G401 (cell line): ENCODE measurements at regions not wholly inside any gene's neighbourhood (a gene's known extent, or its start where the extent isn't known, plus 50 kb on each side); places are given as distances from the start of the nearest gene placed in this dataset.
A peak's percentile ranks its signal among the peaks of the same experiment; 100 is the strongest.

Experiments used
- DNase-seq: peaks from one replicate; pipeline ENCODE4 v3.0.0-alpha.2; 2015; ENCODE audit warnings: low spot score
- in situ Hi-C: cut with HindIII; loops from 2 replicates; pipeline ENCODE4 v1.10.0; 2016; ENCODE audit warnings: low sequenced_read_pairs, mixed read lengths

DNA sequence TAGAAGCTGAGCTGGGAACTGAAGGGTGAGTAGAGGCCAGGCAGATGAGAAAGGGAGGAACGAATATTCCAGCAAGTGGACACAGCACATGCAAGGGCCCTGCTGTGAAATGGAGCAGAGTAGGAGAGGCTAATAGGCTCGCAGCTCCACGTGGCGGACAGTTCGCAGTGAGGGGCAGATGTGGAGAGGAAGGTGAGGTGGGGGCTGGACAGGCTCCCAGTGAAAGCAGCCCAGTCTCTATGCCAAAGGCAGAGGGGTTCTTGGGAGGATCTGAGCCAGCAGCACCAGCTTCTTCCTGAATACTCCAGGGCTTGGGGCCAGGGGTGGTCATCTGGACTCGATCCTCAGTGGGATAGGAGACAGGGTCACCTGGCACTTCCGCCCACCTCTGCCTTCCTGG lies 81.0 kb downstream of the CEBPB start:
- no peak for DNase-seq
- in situ Hi-C loops = no loop called here

DNA sequence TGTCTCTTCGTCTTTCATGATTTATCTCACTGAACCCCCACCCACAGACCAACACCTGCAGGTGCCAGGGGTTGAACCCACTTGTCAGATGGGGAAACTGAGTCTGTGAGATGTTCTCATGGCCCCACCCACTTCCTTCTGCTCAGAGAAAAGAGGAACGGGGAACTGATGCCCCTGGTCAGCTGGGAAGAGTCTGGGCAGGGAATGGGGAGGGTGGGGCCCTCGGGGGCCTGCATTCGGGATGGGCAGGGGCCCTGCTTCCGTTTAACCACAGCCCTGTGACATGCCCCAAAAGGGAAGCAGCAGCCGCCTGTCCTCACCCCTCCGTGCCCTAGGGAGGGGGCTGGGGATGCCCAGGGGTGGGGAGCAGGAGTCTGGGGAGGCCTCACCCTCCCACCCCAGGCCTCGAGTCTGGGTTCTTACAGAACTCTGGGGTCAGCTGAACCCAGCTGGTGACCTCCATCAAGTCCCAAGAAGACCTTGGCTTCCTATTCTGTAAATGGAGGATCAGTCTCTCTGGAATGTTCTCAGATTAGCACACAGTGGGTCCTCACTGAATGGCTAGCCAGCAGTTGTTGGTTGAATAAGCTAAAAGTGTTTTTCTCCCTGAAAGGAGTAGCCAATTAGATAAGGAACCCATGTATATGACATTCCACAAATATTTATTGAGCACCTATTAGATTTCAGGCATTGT lies 81.5 kb downstream of the CEBPB start:
- no peak for DNase-seq
- in situ Hi-C loops = no loop called here

DNA sequence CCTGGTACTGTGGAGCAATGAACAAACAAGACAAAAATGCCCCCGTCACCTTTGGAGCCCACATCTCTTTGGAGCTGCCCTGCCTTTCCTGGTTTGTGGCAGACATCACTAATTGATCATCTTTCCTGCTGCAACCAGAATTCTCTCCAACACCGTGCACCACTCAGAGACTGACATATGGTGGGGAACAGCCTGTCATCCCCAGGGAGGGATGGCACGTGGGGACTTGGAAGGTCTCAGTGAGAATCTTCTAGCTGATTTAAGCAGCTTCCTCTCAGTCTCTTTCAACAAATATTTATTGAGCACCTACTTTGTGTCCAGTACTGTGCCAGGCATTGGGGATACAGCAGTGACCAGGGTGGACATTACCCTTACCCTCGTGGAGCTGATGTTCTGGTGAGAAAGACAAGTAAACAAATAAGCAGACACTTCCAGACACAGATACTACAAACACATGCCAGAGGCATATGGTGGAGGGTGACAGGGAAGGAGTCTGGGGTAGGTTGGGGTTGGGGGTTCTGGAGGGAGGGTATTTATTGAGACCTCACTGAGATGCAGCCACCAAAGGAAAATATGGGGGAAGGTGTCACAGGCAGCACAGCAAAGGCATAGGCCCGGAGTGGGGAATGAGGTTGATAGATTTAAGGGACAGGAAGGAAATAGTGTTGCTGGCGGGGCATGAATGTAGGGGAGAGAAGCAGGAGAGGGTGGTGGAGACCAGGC lies 82.3 kb downstream of the CEBPB start:
- in situ Hi-C loops = no loop called here
- DNase-seq = no peak

DNA sequence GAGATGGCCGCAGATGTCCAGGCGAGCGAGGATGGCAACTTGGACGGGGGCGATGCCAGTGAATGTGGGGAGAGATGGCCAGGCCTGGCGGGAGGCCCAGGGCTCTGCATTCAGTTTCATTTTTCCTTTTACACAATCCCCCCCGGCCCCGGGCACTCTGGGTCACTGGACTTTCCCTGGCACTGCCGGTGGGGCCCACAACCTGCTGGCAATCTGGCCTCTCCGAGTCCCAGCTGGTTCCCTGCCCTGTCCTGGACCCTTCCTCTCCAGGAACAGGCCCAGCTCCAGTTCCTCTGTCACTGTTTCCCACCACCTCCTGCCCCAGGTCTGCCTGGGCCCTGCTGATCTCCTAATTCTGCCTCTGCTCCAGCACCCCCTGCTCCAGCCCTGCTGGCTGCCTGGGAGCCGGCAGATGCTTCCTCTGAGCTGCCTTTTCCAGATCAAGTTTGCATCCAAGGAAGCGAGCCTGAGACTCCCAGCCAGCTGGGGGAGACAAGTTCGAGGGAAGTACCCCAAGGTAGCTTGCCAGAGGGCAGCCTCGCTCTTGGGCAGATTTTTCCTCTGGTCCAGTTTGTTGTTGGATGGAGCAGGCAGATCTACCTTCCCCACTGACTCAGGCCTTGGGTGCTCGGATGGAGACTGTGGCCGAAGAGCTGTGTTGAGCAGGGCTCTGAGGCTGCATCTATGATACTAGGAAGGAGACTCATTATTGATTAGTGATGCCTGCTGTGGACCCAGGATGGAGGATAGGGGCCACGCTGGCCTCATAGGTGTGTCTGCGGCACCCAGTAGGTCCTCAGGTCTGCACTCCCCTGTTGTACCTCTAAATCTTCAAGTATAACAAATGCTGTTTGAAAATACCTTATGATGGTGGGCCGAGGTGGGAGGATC lies 83.2 kb downstream of the CEBPB start:
- DNase-seq = peak; percentile 17
- in situ Hi-C loops = no loop called here

DNA sequence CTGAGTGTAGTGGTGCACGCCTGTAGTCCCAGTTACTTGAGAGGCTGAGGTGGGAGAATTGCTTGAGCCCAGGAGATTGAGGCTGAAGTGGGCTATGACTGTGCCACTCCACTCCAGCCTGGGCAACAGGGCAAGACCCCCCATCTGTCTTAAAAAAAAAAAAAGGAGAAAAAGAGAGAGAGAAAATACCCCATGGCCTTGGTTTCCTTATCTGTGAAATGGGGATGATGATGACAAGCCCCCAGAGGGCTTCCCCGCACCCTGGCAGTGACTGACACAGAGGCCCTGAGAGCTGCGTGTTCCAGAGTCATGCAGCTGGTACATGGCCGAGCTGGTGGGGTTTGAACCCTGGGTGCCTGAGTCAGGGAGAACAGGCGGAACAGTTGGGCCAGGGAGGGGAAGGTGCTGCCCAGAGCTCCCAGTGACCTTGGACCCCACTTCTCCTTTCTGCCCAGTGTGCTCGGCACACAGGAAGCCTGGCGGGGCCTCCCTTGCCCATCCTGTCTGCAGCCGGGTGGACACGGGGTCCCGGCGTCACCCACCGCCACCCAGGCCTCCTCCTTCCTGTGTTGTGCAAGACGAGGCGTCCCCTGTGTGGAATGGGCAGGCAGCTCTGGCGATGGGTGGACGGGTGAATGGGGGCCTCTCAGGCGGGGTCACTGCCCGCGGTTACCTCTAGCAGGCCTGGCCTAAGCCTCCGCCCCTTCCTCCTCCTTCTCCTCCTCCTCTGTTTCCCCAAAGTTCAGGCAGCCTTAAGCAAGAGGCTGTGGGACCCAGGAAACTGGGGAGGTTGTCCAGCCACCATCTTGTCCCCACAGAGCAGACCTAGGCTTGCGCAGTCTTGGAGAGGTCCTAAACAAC lies 84.2 kb downstream of the CEBPB start:
- no peak for DNase-seq
- in situ Hi-C loops = no loop called here

DNA sequence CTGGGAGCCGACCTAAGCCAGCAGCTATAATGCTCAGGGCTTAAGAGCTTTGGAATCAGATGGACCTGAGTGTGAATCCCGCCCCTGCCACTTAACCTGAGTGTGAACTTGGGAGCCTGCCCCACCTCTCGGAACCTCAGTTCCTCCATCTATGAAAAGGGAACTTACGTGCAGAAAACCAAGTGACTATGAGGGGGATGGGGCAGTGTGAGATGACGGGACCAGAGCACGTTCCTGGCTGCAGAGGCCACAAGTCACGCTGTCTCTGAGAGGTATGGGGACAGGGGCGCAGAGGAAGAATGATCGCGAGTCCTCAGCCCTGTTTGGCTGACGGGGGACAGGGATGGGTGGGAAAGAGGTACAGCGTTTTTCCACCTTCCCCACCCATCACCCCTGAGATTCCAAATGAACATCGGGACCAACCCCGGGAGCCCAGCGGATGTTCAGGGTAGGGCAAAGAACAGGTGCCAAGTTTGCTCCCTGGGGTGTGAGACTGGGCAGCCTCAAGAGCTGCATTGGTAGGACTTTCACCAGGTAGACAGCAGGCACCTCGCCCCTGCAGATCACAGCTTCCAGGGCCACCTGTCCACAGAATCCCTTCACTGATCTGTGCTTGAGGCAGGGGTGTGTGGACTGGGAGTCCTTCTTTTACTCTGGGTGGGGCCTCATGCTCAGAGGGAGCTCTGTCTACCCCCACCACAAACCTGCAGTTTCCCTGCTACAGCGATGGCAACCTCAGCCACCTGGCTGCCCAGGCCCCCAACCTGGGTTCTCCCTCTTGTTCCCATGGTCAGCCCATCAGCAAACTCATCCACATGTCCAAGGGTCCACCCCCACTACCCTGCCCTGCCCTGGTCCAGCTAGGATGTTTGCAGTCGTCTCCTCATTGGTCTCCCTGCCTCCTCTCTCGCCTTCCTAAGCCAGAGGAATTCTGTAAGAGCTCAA lies 85.8 kb downstream of the CEBPB start:
- in situ Hi-C loops = no loop called here
- DNase-seq = no peak

DNA sequence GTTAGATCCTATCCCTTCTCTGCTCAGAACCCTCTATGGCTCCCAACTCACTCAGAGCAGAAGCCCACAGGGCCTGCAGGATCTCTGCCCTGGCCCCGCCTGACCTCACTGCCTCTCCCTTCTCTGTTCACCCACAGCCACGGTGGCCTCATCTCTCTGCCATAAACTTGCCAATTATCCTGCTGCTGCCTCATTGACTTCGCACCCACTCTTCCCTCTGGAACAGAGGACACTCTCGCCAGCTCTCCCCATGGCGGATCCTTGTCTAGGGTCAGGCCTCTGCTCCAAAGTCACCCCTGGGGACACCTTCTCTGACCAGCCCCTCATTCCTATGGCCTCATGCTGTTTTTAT lies 86.4 kb downstream of the CEBPB start:
- in situ Hi-C loops = no loop called here
- DNase-seq = no peak

DNA sequence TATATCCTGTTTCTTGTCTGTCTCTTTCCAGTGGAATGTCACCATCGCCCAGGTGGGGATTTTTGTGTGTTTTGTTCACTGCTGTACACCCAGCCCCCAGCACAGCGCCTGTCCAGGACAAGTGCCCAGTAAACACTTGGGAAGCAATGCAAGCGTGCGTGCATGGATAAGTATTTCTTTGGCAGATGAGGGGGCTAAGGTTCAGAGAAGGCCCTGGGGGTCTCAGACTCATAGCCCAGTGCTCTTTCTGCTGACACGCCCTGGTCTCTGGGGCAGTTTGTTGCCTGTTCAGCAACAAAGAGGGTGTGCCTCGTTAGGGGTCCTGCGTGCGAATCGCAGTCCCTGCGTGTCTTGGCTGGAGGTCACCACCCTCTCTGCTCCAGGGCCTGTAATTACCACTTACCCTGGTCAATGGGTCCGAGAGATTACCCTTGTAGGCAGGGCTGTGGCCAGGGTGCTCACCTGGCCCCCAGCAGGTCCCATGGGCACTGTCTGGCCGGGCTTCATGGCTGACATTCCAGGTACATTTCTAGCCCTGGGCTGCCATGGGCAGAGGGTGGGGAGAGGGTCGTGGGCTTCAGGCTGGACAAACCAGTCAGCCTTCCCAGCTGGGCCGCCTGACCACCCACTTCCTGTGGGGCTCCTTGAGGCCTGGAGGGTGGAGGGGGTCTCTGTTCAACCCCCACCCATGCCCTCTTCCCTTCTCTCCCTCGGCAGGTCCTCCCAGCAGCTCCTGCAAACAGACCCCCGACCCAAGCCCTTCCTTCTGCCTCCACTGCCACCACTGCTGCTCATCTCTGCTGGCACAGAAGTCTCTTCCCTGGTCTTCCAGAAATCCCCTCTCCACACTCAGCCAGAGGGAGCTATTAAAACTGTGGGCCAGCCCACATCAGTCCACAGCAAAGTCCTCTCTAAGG lies 87.1 kb downstream of the CEBPB start:
- DNase-seq = no peak
- in situ Hi-C loops = no loop called here

DNA sequence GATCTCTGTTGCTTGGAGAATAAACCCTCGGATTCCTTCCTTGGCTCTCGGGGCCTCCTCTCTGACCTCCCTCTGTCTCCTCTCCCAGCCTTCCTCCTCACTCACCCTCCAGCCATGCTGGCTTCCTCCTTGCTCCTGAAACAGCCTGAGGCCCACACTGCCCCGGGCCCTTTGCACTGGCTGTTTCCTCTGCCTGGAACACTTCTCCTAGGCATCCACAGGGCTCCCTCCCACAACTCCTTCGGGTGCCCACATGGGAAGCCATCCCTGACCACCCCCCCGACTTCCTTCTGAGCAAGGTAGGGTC lies 87.7 kb downstream of the CEBPB start:
- in situ Hi-C loops = no loop called here
- DNase-seq = no peak

DNA sequence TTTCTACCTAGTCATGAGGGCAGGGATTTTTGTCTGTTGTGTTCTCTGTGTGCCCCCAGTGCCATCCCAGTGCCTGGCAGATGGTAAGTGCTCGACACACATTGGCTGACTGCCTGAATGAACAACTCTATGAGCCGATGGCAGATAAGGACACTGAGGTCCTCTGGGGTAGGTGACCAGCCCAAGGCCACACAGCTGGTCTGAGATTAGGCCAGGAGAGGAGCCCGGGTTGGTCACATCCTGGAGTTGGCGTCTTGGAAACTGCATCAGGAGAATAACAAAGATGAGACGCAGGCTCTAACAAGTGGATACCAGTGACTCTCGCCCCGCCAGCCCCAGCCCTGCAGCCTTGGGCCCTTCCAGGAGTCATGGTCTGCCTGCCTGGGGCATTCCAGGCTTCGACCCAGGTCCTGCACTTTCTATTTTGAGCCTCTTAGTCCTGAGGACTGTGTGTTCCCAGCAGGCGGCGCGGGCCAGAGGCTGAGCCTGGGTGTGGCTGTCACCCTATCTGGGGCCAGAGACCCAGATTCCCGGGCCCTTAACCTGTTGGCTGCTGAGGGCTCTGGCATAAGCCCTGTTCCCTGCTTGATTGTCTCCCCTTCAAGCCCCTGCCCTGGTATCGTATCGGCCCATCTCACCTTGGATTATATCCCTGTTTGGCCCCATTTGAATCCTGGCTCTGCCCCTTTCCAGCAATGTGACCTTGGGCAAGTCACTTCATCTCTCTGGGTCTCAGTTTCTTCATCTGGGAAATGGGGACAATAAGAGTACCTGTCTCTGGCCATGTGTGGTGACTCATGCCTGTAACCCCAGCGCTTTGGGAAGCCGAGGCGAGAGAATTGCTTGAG lies 88.3 kb downstream of the CEBPB start:
- in situ Hi-C loops = no loop called here
- no peak for DNase-seq

DNA sequence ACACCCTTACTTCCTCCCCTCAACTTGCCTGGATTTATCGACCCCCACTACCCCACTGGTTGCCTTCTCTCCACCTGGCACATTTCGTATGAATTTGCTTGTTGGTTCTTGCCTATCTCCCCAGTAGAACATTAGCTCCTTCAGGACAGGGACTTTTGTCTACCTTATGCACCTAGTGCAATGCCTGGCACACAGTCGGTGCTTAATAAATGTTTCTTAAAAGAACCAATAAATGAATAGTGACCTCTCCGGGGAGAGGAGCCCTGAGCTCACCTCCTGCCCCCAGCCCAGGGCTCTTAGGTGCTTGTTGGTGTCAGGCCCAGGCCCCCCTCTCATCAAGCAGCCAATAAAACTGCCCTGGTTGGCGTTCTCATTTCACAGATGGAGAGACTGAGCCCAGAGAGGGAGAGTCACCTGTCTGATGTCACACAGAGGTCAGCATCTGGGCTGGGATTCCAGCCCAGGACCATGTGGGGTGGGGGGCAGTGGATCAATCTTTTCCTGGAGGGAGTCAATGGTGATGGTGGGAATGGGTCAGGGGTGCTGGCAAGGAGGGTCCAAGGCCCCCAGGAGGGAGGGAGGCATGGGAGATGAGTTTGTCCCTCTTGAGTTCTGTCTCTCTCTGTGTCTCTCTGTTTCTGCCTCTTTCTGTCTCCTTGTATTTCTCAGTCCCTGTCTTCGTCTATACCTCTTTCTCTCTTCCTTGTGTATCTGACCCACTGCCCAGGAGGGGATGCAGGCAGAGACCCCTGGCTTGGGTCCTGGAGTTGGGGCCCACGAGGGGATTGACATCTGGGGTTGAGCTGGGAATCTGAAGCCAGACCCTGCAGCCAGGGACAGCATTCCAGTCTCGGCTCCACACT lies 89.6 kb downstream of the CEBPB start:
- in situ Hi-C loops = no loop called here

DNA sequence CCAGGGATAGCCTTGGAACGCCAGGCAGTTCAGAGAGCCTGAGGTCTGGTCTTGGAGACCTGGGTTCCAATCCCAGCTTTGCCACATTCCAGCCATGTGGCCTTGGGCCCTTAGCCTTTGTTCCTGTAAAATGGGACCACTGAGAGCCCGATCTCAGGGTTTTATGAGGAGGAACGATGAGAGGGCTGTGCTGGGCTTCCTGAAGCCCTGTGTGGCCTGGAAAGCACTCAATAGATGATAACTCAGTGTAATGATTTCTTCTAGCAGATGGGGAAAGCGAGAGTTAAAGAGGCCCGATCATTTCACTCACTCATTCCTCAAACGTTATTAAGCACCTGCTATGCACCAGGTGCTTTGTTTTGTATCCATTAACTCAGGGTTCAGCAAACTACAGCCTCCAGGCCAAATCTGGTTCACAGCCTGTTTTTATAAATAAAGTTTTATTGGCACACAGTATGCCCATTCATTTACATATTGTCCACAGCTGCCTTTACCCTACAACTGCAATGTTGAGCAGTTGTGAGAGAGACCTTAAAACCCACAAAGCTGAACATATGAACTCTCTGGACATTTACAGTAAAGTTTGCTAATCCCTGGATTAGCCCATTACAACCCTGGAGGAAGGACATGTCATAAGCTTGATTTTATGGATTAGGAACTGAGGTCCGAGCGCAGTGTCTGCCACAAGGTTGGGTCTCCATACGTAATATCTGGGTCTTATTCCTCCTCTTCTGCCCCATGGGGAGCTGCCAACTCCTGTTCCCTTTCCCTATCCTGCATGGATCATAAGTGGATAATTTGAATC lies 90.4 kb downstream of the CEBPB start:
- in situ Hi-C loops = no loop called here
- DNase-seq = no peak

More for the DNA sequence above, 89.6 kb downstream of the CEBPB start:
- no peak for DNase-seq

DNA sequence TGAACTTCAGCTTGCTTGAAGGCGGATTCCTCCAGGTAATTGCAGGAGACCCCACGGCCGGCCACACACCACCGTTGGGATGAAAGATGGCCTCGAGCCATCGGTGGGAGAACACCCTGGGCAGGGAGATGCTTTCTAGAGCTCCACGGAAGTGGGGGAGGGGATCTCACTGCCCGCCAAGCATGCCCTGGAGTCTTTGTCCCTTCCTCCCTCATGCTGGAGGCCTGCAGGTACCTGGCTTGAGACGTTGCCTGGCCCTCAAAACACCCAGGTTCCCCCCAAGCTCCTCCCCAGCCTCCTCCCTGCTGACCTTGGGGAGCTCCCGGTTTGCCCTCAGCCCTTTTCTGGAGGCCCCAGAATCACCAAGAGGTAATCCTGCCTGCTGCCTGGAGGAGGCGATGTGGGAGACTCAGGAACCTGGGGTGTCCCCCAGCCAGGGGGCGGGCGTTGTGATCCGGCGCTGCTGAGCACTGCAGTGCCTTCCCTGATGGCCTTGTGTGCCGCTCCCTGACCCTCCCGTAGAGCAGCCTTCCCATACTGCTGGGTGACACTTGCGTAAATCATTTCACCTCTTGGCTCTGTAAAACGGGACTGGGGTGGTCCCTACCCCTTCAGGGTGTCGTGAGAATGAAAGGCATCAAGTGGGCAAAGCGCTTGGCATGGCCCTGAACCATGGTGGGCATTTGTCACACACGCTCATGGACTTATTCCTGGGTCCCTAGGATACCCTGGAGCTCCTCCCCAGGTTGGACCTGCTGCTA lies 91.4 kb downstream of the CEBPB start:
- in situ Hi-C loops = no loop called here
- no peak for DNase-seq

DNA sequence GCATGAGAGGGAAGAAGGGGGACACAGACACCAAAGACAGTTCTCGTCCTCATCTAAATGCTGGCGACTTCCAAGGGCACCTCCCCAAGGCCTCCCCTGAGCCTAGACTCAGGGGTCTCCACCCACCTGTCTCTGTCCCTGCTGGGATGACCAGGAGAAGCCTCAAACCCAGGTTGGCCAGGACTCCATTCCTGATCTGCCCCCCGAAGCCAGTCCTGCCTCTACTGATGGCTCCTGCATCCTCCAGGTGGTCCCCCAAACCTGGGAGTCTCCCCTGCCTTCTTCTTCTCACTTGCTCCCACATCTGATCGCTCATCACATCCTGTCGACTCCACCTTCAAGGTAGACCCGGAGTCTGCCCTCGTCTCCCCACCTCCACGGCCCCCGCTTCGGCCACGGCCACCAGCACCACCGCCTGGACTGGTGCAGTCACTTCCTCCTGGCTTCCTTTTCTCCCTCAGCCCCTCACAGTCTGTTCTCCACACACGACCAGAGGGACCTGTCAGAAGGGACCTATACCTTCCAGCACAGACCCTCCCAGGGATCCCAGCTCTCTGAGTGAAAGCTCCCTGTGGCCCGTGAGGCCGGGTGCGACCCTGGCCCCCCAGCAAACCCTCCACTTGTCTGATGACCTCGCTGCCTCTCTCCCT lies 92.1 kb downstream of the CEBPB start:
- DNase-seq = no peak
- in situ Hi-C loops = no loop called here
